ENCODE measurements at regions not wholly inside any gene's neighbourhood (a gene's known extent, or its start where the extent isn't known, plus 50 kb on each side); places are given as distances from the start of the nearest gene placed in this dataset.
"Not testable (repeated sequence)": the region's sequence is repeated elsewhere in the genome, so short reads cannot be mapped to it uniquely, and the experiment has no call there.

GRCh38 chr11:72525466-72525865 is 91.1 kb upstream of the CLPB start:
- DNase-seq, result peak; percentile 26

- DNase-seq, result no peak
Measured at GRCh38 chr11:72524711-72525110, 90.4 kb upstream of the CLPB start.

- no peak for DNase-seq
Measured at GRCh38 chr11:72523991-72524390, 89.7 kb upstream of the CLPB start.

GRCh38 chr11:72522186-72522585 is 87.9 kb upstream of the CLPB start:
- DNase-seq, result no peak

GRCh38 chr11:72521664-72522063 is 87.3 kb upstream of the CLPB start:
- no peak for DNase-seq

- DNase-seq, result peak; percentile 57
Measured at GRCh38 chr11:72520815-72521214, 86.5 kb upstream of the CLPB start.

- not testable (repeated sequence) for DNase-seq
Measured at GRCh38 chr11:72519882-72520281, 85.6 kb upstream of the CLPB start.

GRCh38 chr11:72519220-72519881 is 85.0 kb upstream of the CLPB start:
- no peak for DNase-seq

GRCh38 chr11:72514331-72514730 is 80.0 kb upstream of the CLPB start:
- DNase-seq, result no peak

- no peak for DNase-seq
Measured at GRCh38 chr11:72513411-72513810, 79.1 kb upstream of the CLPB start.

GRCh38 chr11:72512956-72513355 is 78.6 kb upstream of the CLPB start:
- DNase-seq, result no peak

- no peak for DNase-seq
Measured at GRCh38 chr11:72511393-72512047, 77.2 kb upstream of the CLPB start.

- no peak for DNase-seq
Measured at GRCh38 chr11:72507050-72507449, 72.7 kb upstream of the CLPB start.

- DNase-seq, result no peak
Measured at GRCh38 chr11:72497731-72498130, 63.4 kb upstream of the CLPB start.

- no peak for DNase-seq
Measured at GRCh38 chr11:72494109-72494429, 59.7 kb upstream of the CLPB start.

GRCh38 chr11:72493426-72494108 is 59.2 kb upstream of the CLPB start:
- no peak for DNase-seq

- DNase-seq, result no peak
Measured at GRCh38 chr11:72491001-72491400, 56.7 kb upstream of the CLPB start.

All from inflammatory macrophage treated with lipopolysaccharide for 4 hours (primary cell).